ENCODE measurements at regions not wholly inside any gene's neighbourhood (a gene's known extent, or its start where the extent isn't known, plus 50 kb on each side); places are given as distances from the start of the nearest gene placed in this dataset.

DNA sequence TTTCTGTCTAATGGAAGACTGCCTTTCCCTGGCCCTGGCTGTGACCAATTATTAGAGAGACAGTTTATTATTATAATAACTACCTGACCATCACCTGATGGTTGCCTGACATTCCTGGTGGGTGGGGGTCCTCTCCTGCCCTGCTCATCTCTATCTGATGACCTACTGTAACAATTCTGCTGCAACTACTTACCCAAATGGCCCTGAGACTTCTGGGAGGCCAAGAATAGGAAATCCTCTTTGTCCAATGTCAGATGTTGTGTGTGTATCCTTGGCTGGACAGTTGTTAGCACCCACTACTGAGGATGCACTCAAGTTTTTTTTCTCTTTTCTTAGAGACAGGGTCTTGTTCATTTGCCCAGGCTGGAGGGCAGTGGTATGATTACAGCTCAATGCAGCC lies 110.3 kb downstream of the DDX1 start:
- Histone ChIP-seq H3K9me3 (ENCODE audit: control insufficient read depth, insufficient read depth, low read depth, low read length) (no peaks in the 10 kb centered on the region), H3K36me3 (ENCODE audit: control insufficient read depth, insufficient read depth, low read length) (no peaks in the 10 kb centered on the region), H4K20me1 (ENCODE audit: control insufficient read depth, extremely low read depth, insufficient read depth, low read length) (no peaks in the 10 kb centered on the region), H3K27me3 (ENCODE audit: control insufficient read depth, insufficient read depth, low read length) (no peaks in the 10 kb centered on the region), H3K9ac (ENCODE audit: insufficient read depth, low read length) (no peak overlapping the region), H3K27ac (ENCODE audit: insufficient read depth, low read length) (no peak overlapping the region), H3K79me2 (ENCODE audit: control insufficient read depth, insufficient read depth, low read length) (no peaks in the 10 kb centered on the region), H3K4me3 (replicated peaks in 1 of 4; ENCODE audit: control extremely low read depth in 1 of 4, insufficient read depth in 1 of 4, low read depth in 3 of 4, low read length in 4 of 4) (no peak overlapping the region), H2AFZ (ENCODE audit: low read length) (no peak overlapping the region), H3K4me1 (ENCODE audit: control insufficient read depth, extremely low read depth, insufficient read depth, low read length) (no peaks in the 10 kb centered on the region), H3K4me2 (ENCODE audit: extremely low read depth, insufficient read depth, low read length) (no peak overlapping the region)
- TF ChIP-seq, protein P1, sequence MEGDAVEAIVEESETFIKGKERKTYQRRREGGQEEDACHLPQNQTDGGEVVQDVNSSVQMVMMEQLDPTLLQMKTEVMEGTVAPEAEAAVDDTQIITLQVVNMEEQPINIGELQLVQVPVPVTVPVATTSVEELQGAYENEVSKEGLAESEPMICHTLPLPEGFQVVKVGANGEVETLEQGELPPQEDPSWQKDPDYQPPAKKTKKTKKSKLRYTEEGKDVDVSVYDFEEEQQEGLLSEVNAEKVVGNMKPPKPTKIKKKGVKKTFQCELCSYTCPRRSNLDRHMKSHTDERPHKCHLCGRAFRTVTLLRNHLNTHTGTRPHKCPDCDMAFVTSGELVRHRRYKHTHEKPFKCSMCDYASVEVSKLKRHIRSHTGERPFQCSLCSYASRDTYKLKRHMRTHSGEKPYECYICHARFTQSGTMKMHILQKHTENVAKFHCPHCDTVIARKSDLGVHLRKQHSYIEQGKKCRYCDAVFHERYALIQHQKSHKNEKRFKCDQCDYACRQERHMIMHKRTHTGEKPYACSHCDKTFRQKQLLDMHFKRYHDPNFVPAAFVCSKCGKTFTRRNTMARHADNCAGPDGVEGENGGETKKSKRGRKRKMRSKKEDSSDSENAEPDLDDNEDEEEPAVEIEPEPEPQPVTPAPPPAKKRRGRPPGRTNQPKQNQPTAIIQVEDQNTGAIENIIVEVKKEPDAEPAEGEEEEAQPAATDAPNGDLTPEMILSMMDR (conservative IDR thresholded peaks at IDR 0.05 in 1 of 2, IDR thresholded peaks at IDR 0.05 in 1 of 2; ENCODE audit: low read depth in 1 of 2, low read length in 2 of 2) = no peak
- TF ChIP-seq EZH2 (IDR thresholded peaks at IDR 0.05; ENCODE audit: low read length, missing control alignments) = no peak
- no peak for DNase-seq (ENCODE audit: low read depth in 2 of 2)

DNA sequence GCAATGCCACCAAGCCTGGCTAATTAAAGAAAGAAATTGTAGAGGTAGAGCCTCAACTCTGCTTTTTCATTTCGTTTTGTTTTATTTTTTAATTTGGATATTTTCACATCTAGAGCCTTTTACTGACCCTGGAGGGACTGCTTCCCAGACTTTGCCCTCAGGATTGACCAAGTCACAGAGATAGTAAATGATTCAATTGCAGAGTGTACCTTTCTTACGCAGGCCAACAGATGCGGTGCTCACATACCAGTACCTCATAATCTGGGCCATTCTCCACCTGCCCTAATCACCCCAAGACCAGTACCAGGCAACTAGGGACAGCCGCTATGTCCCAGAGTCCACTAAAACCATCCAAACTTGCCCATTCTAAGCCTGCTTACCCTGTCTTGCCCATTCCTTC lies 110.8 kb downstream of the DDX1 start:
- no peak overlapping the region for H3K4me2 ChIP-seq (ENCODE audit: extremely low read depth, insufficient read depth, low read length)
- H3K9ac ChIP-seq (ENCODE audit: insufficient read depth, low read length) = no peak overlapping the region
- no peaks in the 10 kb centered on the region for H3K36me3 ChIP-seq (ENCODE audit: control insufficient read depth, insufficient read depth, low read length)
- no peak overlapping the region for H3K27ac ChIP-seq (ENCODE audit: insufficient read depth, low read length)
- TF ChIP-seq EZH2 (IDR thresholded peaks at IDR 0.05; ENCODE audit: low read length, missing control alignments) = no peak
- TF ChIP-seq, protein P1 (conservative IDR thresholded peaks at IDR 0.05 in 1 of 2, IDR thresholded peaks at IDR 0.05 in 1 of 2; ENCODE audit: low read depth in 1 of 2, low read length in 2 of 2) = no peak
- no peak overlapping the region for H2AFZ ChIP-seq (ENCODE audit: low read length)
- no peaks in the 10 kb centered on the region for H3K9me3 ChIP-seq (ENCODE audit: control insufficient read depth, insufficient read depth, low read depth, low read length)
- H3K27me3 ChIP-seq (ENCODE audit: control insufficient read depth, insufficient read depth, low read length) = no peaks in the 10 kb centered on the region
- H3K4me1 ChIP-seq (ENCODE audit: control insufficient read depth, extremely low read depth, insufficient read depth, low read length) = no peaks in the 10 kb centered on the region
- no peak for DNase-seq (ENCODE audit: low read depth in 2 of 2)
- H4K20me1 ChIP-seq (ENCODE audit: control insufficient read depth, extremely low read depth, insufficient read depth, low read length) = no peaks in the 10 kb centered on the region
- no peak overlapping the region for H3K4me3 ChIP-seq (replicated peaks in 1 of 4; ENCODE audit: control extremely low read depth in 1 of 4, insufficient read depth in 1 of 4, low read depth in 3 of 4, low read length in 4 of 4)
- H3K79me2 ChIP-seq (ENCODE audit: control insufficient read depth, insufficient read depth, low read length) = no peaks in the 10 kb centered on the region

DNA sequence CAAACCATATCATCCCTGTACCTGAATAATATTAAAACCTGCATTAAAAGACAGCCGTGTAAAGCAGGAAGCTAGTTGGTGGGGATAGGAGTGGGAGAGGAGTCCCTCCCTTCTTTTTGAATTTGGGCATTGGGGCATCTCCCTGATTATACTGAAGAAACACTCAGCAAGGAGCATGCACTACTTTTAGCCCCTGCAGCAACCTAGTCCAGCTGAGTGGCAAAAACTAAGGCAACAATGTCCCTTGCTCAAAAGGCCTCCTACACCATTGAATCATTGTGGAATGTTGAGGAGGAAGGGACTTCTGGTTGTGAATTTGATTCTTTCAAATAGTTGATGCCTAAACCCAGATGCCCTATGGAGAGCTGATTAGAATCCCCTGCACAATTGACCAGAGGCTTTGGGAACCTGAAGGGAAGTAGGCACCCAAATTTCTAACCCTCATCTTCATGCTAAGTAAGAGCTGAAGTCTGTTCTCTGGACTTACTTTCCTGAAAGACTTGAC lies 111.7 kb downstream of the DDX1 start:
- H3K36me3 ChIP-seq (ENCODE audit: control insufficient read depth, insufficient read depth, low read length) = no peaks in the 10 kb centered on the region
- no peak overlapping the region for H3K9ac ChIP-seq (ENCODE audit: insufficient read depth, low read length)
- H4K20me1 ChIP-seq (ENCODE audit: control insufficient read depth, extremely low read depth, insufficient read depth, low read length) = no peaks in the 10 kb centered on the region
- H3K27me3 ChIP-seq (ENCODE audit: control insufficient read depth, insufficient read depth, low read length) = no peaks in the 10 kb centered on the region
- no peak overlapping the region for H3K4me3 ChIP-seq (replicated peaks in 1 of 4; ENCODE audit: control extremely low read depth in 1 of 4, insufficient read depth in 1 of 4, low read depth in 3 of 4, low read length in 4 of 4)
- no peaks in the 10 kb centered on the region for H3K79me2 ChIP-seq (ENCODE audit: control insufficient read depth, insufficient read depth, low read length)
- TF ChIP-seq, protein P1 (conservative IDR thresholded peaks at IDR 0.05 in 1 of 2, IDR thresholded peaks at IDR 0.05 in 1 of 2; ENCODE audit: low read depth in 1 of 2, low read length in 2 of 2) = no peak
- TF ChIP-seq EZH2 (IDR thresholded peaks at IDR 0.05; ENCODE audit: low read length, missing control alignments) = no peak
- no peak for DNase-seq (ENCODE audit: low read depth in 2 of 2)
- no peaks in the 10 kb centered on the region for H3K9me3 ChIP-seq (ENCODE audit: control insufficient read depth, insufficient read depth, low read depth, low read length)
- H3K27ac ChIP-seq (ENCODE audit: insufficient read depth, low read length) = no peak overlapping the region
- no peak overlapping the region for H2AFZ ChIP-seq (ENCODE audit: low read length)
- H3K4me1 ChIP-seq (ENCODE audit: control insufficient read depth, extremely low read depth, insufficient read depth, low read length) = no peaks in the 10 kb centered on the region
- H3K4me2 ChIP-seq (ENCODE audit: extremely low read depth, insufficient read depth, low read length) = no peak overlapping the region
